Renal cortical epithelial cell (primary cell): ENCODE measurements at regions not wholly inside any gene's neighbourhood (a gene's known extent, or its start where the extent isn't known, plus 50 kb on each side); places are given as distances from the start of the nearest gene placed in this dataset.

Source experiments
- DNase-seq: peaks from one replicate; pipeline ENCODE4 v3.0.0-alpha.2; 2011; ENCODE audit warnings: low read depth

DNA sequence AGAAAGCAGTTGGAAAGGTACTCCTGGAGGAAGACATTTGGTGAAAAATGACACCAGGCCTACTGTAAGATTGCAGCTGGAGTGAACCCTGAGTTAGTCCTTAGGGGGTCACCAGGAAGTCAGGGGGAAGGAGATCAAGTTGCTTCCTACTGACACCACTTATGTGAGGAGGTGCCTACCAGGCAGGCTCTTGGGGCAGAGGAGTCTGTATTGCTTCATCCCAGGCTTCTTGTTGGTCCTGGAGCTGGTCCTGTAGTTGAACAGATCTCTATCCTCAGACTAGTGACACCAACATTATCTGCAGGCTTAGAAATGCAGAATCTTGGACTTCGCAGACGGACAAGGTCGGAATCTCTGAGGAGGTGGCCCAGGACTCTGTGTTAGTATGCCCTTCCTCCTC is 116.0 kb upstream of the ARGLU1 start:
- DNase-seq: no peak

GRCh38 chr13:106683179-106683578 is 115.2 kb upstream of the ARGLU1 start:
- no peak for DNase-seq

- DNase-seq: no peak
These were observed 114.1 kb upstream of the ARGLU1 start for GRCh38 chr13:106681997-106682396.

GRCh38 chr13:106681536-106681935 is 113.6 kb upstream of the ARGLU1 start:
- no peak for DNase-seq

DNA sequence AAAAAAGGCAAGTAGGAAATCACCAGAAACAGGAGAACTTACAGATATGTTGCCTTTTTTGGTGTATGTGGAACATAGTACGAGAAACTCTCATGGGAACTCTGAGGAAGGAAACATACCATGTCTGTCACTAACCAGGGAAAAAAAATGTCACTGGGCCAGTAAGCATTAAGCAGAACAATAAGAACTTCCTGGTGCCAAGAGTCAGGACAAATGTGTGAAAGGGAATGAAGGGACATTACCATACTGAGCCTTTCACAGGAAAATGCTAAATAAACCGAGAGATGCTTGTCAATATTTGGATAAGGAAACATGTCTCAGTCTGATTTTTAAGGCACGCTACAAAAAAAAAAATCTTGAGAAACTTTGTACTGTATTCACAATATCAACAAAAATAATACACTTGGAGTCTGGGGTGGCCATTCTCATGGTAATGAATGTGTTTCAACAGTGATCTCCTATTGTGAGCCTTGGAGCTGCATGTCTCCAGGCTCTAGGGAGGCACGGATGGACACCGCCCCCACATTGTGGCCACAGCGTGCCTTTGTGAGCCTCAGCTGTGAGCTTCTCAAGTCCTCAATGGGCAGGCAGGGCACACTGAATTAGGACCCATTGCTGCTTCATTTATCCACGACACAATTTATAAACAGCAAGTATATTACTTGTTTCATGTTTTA is 113.0 kb upstream of the ARGLU1 start:
- no peak for DNase-seq

GRCh38 chr13:106678646-106679418 is 110.9 kb upstream of the ARGLU1 start:
- no peak for DNase-seq

- no peak for DNase-seq
These were observed 107.4 kb upstream of the ARGLU1 start for GRCh38 chr13:106675311-106675710.

GRCh38 chr13:106660746-106661625 is 93.0 kb upstream of the ARGLU1 start:
- DNase-seq: no peak

DNA sequence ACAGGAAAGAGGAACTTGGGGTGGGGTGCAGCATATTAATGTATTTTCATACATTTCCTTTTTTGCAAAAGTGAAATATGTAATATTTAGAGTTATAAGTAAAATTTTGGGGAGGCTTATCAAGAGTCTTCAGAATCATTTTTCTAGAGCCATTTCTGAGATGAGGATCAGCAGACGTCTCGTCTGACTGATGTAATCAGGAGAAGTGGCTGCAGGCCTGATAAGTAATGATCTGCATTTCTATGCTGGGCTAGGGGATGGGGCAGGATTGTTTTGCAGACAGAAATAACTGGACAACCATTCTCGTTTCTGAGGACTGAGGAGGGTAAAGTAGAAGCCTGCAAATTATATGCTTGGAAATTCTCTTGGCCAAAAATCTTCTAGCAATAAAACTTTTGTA is 89.2 kb upstream of the ARGLU1 start:
- no peak for DNase-seq

GRCh38 chr13:106656186-106656585 is 88.2 kb upstream of the ARGLU1 start:
- DNase-seq: no peak

DNA sequence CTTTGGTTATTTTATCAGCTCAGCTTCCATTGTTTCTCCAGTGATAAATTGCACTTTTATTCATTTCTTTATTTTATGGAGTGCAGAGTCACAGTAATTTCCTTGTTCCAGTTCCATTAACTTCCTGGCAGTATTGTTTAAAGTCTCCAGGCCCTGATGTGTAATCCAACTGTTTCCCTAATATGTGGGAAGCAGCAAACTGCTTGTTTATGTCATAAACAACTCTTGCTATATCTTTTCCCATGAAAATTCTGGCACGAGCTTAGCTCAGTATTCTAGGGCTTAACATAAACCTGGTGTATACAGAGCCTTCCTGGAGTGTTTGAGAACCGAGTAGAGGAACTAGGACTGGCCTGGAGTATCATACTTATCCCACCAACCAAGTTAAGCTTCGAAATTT is 83.5 kb upstream of the ARGLU1 start:
- DNase-seq: no peak

DNA sequence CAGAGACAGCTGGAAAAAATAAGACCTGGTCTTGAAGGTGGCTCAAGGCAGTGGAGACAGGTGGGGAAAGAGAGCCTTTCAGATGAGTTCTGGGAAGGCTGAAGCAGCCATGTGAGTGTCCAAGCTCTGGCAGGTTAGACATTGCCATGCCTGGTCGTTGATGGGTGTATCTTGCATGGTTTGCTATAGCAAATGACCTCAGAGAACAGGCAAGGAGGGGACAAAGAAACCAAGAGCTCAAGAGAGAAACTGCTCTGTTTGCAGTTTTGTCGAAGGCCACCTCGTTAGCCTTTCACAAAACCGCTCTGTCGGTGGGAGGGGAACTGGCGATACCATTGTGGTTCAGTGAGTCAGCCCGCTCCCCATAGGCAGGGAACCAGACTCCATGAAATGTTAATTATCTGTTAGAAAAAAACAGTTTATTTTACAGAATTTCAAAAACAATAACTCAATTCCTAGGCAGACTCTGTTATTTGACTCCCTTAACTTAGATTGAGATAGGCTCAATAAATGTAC is 82.8 kb upstream of the ARGLU1 start:
- DNase-seq: no peak

DNA sequence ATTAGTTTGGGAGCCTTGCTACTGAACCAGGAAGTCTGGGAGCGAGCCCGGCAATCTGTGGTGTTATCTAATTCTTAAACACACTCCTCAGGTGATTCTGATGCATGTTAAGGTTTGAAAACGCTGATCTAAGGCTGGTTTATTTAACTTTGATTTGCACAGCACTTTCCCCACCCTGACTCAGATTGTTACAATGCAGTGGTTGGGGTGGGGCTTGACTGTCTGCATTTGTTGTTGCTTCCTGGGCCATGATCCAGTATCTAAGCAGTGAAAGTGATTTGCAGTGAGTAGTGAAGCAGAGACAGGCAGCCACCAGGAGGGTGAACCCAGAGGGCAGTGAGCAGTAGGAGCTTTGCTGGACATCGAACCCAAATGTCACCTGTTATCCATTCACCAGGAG is 81.6 kb upstream of the ARGLU1 start:
- peak; percentile 84 for DNase-seq

DNA sequence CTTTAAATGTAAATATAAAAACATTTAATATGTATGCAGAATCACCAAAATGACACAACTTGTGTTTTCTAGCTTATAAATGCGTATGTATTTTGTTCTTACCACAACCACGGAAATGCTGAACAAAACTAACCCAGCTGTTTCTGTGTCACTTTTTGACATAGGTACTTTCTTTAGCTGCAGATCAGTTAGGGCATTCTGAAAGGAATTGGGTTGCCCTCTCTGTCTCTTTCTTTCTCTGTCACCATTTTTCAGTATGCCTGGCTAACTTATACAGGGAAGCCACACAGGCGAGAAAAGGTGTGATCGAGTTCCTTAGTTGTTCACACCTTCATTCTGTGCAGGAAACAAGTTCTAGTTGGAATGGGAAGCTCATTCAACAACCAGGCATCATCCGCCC is 72.6 kb upstream of the ARGLU1 start:
- no peak for DNase-seq

DNA sequence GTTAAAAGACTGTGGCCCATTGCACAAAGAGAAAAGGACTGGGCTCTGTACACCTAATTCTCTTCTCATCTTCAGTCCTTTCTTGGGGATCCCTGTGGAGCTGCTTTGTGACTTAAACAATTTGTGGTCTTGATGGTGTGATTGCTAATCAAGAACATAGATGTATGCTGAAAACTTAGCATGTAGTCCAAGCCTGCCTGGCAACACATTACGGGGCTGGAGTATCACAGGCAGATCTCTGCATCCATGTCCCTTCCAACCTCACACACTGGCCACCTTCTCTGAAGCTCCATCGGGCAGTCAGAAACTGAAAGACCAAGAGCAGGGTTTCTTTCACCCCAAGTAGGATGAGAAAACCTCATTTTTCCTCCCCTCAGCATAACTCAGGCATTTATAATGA is 69.6 kb upstream of the ARGLU1 start:
- DNase-seq: no peak

GRCh38 chr13:106636492-106636891 is 68.6 kb upstream of the ARGLU1 start:
- no peak for DNase-seq

DNA sequence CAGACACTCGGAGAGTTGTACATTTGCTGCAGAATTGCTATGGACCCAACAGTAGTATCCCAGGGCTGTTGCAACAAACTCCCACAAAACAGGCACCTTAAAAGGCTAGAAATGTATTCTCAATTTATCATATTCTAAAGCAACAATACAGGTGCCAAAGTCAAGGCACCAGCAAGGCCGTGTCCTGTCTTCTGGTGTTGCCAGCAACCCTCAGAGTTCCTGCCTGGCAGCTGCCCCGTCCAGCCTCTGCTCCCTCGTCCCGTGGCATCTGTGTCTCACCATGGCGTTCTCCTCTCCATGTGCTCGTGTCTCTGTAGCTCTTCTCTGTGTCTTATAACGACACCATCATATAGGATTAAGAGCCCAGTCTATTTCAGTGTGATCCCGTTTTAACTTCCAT is 67.7 kb upstream of the ARGLU1 start:
- no peak for DNase-seq

DNA sequence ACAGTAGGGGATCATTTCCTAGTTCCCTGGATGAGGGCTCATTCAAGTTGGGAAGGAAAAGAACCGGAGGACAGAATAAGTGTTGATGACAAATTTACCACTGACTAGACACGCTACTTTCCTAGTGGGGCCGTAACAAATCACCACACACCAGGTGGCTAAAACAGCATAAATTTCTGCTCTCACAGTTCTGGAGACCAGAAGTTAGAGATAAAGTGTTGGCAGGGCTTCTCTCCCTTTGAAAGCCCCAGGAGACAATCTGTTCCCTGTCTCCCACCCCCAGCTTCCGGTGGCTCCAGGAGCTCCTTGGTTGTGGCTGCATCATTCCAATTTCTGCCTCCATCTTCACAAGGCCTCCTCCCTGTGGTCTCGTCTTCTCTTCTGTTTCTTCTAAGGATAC is 65.4 kb upstream of the ARGLU1 start:
- DNase-seq: no peak

DNA sequence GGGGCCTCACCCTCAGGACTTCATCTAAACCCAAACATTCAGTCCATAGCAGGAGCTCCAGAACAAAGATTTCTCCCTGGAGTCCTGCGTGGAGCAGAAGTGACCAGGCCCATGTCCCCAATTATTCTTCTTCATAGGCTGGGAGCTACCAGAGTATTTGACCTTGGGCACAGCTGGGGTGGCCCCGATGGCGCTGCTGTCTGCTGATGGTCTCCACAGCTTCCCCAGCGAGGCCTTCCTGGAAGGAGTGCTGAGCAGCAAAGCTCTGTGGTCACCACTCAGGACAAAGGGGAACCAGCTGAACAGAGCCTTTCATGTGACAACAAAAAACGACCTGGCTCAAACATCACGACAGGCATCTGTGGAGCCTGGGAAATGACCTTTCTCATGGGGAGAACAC is 62.7 kb upstream of the ARGLU1 start:
- DNase-seq: no peak

DNA sequence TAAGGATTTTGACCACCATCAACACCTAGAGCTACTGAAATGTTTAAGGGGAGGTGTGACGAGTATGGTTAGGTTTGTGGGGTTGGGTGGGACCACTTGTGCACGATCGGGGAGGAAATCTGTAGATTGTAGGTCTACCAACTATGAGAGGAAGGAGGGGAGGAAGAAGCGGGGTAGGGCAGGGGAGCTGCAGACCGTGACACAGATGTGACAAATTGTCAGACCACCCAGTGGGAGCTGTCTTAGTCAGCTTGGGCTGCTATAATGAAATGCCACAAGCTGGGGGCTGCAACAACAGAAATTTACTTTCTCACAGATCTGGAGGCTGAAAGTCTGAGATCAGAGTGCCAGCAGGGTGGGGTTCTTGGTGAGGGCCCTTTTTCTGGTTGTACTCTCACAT is 62.2 kb upstream of the ARGLU1 start:
- DNase-seq: no peak

- no peak for DNase-seq
These were observed 61.2 kb upstream of the ARGLU1 start for GRCh38 chr13:106628936-106629659.

- no peak for DNase-seq
These were observed 58.5 kb upstream of the ARGLU1 start for GRCh38 chr13:106626473-106626872.
